Skin of body (tissue), 1 donor: ENCODE measurements at regions not wholly inside any gene's neighbourhood (a gene's known extent, or its start where the extent isn't known, plus 50 kb on each side); places are given as distances from the start of the nearest gene placed in this dataset.

Experiments
- DNase-seq: peaks from one replicate; lab custom pipeline; 2025; lab: John Stamatoyannopoulos, UW

- DNase-seq = no peak
These were observed 903.4 kb downstream of the TECRL start for GRCh38 chr4:63505714-63506460.

GRCh38 chr4:63493265-63493664, 916.0 kb downstream of the TECRL start:
- no peak for DNase-seq

- no peak for DNase-seq
These were observed 916.7 kb downstream of the TECRL start for GRCh38 chr4:63492515-63492914.

- no peak for DNase-seq
These were observed 944.9 kb downstream of the TECRL start for GRCh38 chr4:63464393-63464792.

GRCh38 chr4:63460075-63460474, 949.2 kb downstream of the TECRL start:
- DNase-seq = no peak

- DNase-seq = no peak
These were observed 949.9 kb downstream of the TECRL start for GRCh38 chr4:63459329-63459728.

GRCh38 chr4:63458010-63458409, 951.2 kb downstream of the TECRL start:
- peak; percentile 34 for DNase-seq

- no peak for DNase-seq
These were observed 969.0 kb downstream of the TECRL start for GRCh38 chr4:63440236-63440635.

GRCh38 chr4:63430105-63430504, 979.1 kb downstream of the TECRL start:
- no peak for DNase-seq

GRCh38 chr4:63396269-63396668, 1013.0 kb downstream of the TECRL start:
- no peak for DNase-seq

GRCh38 chr4:63393544-63393943, 1015.7 kb downstream of the TECRL start:
- peak; percentile 60 for DNase-seq

GRCh38 chr4:63379750-63380522, 1029.3 kb downstream of the TECRL start:
- DNase-seq = no peak

- no peak for DNase-seq
These were observed 1038.2 kb downstream of the TECRL start for GRCh38 chr4:63371001-63371400.

- no peak for DNase-seq
These were observed 1047.6 kb downstream of the TECRL start for GRCh38 chr4:63361628-63362027.

- DNase-seq = no peak
These were observed 1048.2 kb downstream of the TECRL start for GRCh38 chr4:63361066-63361465.

GRCh38 chr4:63349674-63350025, 1059.6 kb downstream of the TECRL start:
- DNase-seq = no peak

- DNase-seq = no peak
These were observed 1060.2 kb downstream of the TECRL start for GRCh38 chr4:63348735-63349673.

- DNase-seq = no peak
These were observed 1084.1 kb downstream of the TECRL start for GRCh38 chr4:63325140-63325539.

- DNase-seq = no peak
These were observed 1092.6 kb downstream of the TECRL start for GRCh38 chr4:63316633-63317032.

GRCh38 chr4:63315651-63316050, 1093.6 kb downstream of the TECRL start:
- no peak for DNase-seq

- no peak for DNase-seq
These were observed 1100.6 kb downstream of the TECRL start for GRCh38 chr4:63308697-63309096.

GRCh38 chr4:63302792-63303191, 1106.5 kb downstream of the TECRL start:
- DNase-seq = no peak
